ENCODE measurements at regions not wholly inside any gene's neighbourhood (a gene's known extent, or its start where the extent isn't known, plus 50 kb on each side); places are given as distances from the start of the nearest gene placed in this dataset.

- ATAC-seq: no peak
- TF ChIP-seq CTCF (IDR thresholded peaks at IDR 0.05) (no peak), POLR2A (IDR thresholded peaks at IDR 0.05) (no peak)
- intact Hi-C loops (cut with DNase I): no loop called here
- Histone ChIP-seq H3K4me1 (no peaks in the 10 kb centered on the region), H3K27me3 (no peaks in the 10 kb centered on the region), H3K36me3 (no peaks in the 10 kb centered on the region), H3K9me3 (no peaks in the 10 kb centered on the region), H3K4me3 (no peak overlapping the region), H3K27ac (no peak overlapping the region)
- DNase-seq: no peak
- 50% methylated on average over 3 of the region's 3 CpGs for WGBS (ENCODE audit: insufficient coverage, low coverage, low lambda C conversion rate, missing lambda C conversion rate)
These were observed 623.1 kb downstream of the MBD2 start for GRCh38 chr18:53601344-53601743.

GRCh38 chr18:53586923-53587322 lies 637.5 kb downstream of the MBD2 start:
- WGBS (ENCODE audit: insufficient coverage, low coverage, low lambda C conversion rate, missing lambda C conversion rate): 51% methylated on average over 4 of the region's 4 CpGs
- intact Hi-C loops (cut with DNase I): no loop called here
- H3K27me3 ChIP-seq: no peaks in the 10 kb centered on the region
- no peak for TF ChIP-seq POLR2A (IDR thresholded peaks at IDR 0.05)
- TF ChIP-seq CTCF (IDR thresholded peaks at IDR 0.05): no peak
- DNase-seq (no peak), ATAC-seq (no peak)
- no peak overlapping the region for H3K4me3 ChIP-seq
- no peaks in the 10 kb centered on the region for H3K9me3 ChIP-seq
- no peaks in the 10 kb centered on the region for H3K36me3 ChIP-seq
- no peaks in the 10 kb centered on the region for H3K4me1 ChIP-seq
- no peak overlapping the region for H3K27ac ChIP-seq
